Gastroesophageal sphincter (tissue), 4 donors: ENCODE measurements at regions not wholly inside any gene's neighbourhood (a gene's known extent, or its start where the extent isn't known, plus 50 kb on each side); places are given as distances from the start of the nearest gene placed in this dataset.

Source experiments
- ATAC-seq: fragments of 150-250 bp; one replicate; pipeline ENCODE4 v1.9.1; 2016; ENCODE audit warnings: mild to moderate bottlenecking, moderate library complexity
- H3K27ac ChIP-seq, 4 donors: fragments of 200-600 bp; sonication (generic) in 3 of 4; 1 replicate in 3 of 4; 2 replicates in 1 of 4; pipeline ENCODE4 v1.5.1; 2016 to 2019
- H3K27me3 ChIP-seq: fragments of 200-600 bp; sonication (generic); one replicate; pipeline ENCODE4 v1.5.1; 2019
- H3K36me3 ChIP-seq, 2 donors: fragments of 200-600 bp; sonication (generic); one replicate each; pipeline ENCODE4 v1.5.1; 2019; ENCODE audit warnings: control low read depth in 1 of 2
- H3K4me1 ChIP-seq, 3 donors: fragments of 200-600 bp; sonication (generic); 1 replicate in 2 of 3; 2 replicates in 1 of 3; pipeline ENCODE4 v1.5.1; 2016 to 2019; ENCODE audit warnings: control low read depth in 2 of 3
- H3K4me3 ChIP-seq, 2 donors: fragments of 200-600 bp; sonication (generic); one replicate each; pipeline ENCODE4 v1.5.1; 2019; ENCODE audit warnings: mild to moderate bottlenecking in 1 of 2, moderate library complexity in 1 of 2
- H3K9me3 ChIP-seq, 3 donors: fragments of 200-600 bp; sonication (generic); one replicate each; pipeline ENCODE4 v1.5.1; 2017 to 2019; ENCODE audit warnings: control low read depth in 2 of 3
- EP300 ChIP-seq: sonication (generic); formaldehyde crosslinking; IDR thresholded peaks from one replicate; pipeline ENCODE4 v1.6.1; 2017; ENCODE audit warnings: antibody characterized with exemption, mild to moderate bottlenecking
- POLR2A ChIP-seq, 2 donors: fragments of 450-650 bp; IDR thresholded peaks; one replicate each; pipeline ENCODE4 v1.6.1; 2017; ENCODE audit warnings: antibody characterized with exemption in 2 of 2, mild to moderate bottlenecking in 2 of 2, moderate library complexity in 1 of 2
- POLR2AphosphoS5 ChIP-seq: sonication (generic); formaldehyde crosslinking; IDR thresholded peaks from one replicate; pipeline ENCODE4 v1.6.1; 2017; ENCODE audit warnings: antibody characterized with exemption
- WGBS, 2 donors: methylation state at CpG; one replicate each; pipeline ENCODE4 v1.1.5; 2018; ENCODE audit warnings: low coverage in 1 of 2; 5-methylcytosine and 5-hydroxymethylcytosine counted together
- TF ChIP-seq, protein P1 (sequence below), 4 experiments: fragments of 200-600 bp in 2 of 4; fragments of 450-650 bp in 2 of 4; sonication (generic) in 1 of 4; IDR thresholded peaks; one replicate each; pipeline ENCODE4 v1.5.1; 2017 to 2019; ENCODE audit warnings: antibody characterized with exemption in 4 of 4, mild to moderate bottlenecking in 2 of 4, moderate library complexity in 2 of 4

DNA sequence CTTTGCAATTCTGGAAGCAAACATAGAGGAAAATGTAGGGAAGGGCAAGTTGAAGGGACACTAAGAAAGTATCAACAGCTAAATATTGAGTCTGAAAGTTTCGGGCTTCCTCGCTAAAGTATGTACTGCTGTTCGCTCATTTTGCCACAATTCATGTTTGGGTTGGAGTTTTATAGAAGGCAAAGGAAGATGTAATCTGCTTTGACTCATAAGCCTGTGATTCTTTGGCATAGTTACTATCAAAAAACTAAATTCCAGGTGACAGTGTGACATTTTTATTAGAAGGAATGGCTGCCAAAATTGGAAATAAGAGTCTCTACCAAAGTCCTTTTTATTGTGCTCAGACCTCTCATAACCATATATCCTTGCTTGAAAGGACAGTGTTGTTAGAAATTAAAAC lies 336.7 kb upstream of the ADGRL3 start:
- Histone ChIP-seq H3K36me3 (no peaks in the 10 kb centered on the region), H3K4me3 (no peak overlapping the region), H3K27me3 (no peaks in the 10 kb centered on the region), H3K9me3 (no peaks in the 10 kb centered on the region), H3K4me1 (no peaks in the 10 kb centered on the region), H3K27ac (no peak overlapping the region)
- WGBS, 2 donors = 96% methylated on average over 3 of the region's 3 CpGs
- no peak for ATAC-seq
- TF ChIP-seq, protein P1, sequence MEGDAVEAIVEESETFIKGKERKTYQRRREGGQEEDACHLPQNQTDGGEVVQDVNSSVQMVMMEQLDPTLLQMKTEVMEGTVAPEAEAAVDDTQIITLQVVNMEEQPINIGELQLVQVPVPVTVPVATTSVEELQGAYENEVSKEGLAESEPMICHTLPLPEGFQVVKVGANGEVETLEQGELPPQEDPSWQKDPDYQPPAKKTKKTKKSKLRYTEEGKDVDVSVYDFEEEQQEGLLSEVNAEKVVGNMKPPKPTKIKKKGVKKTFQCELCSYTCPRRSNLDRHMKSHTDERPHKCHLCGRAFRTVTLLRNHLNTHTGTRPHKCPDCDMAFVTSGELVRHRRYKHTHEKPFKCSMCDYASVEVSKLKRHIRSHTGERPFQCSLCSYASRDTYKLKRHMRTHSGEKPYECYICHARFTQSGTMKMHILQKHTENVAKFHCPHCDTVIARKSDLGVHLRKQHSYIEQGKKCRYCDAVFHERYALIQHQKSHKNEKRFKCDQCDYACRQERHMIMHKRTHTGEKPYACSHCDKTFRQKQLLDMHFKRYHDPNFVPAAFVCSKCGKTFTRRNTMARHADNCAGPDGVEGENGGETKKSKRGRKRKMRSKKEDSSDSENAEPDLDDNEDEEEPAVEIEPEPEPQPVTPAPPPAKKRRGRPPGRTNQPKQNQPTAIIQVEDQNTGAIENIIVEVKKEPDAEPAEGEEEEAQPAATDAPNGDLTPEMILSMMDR (IDR thresholded peaks at IDR 0.05) = no peak
- no peak for TF ChIP-seq POLR2A (IDR thresholded peaks at IDR 0.05)
- no peak for TF ChIP-seq EP300
- no peak for TF ChIP-seq POLR2AphosphoS5

DNA sequence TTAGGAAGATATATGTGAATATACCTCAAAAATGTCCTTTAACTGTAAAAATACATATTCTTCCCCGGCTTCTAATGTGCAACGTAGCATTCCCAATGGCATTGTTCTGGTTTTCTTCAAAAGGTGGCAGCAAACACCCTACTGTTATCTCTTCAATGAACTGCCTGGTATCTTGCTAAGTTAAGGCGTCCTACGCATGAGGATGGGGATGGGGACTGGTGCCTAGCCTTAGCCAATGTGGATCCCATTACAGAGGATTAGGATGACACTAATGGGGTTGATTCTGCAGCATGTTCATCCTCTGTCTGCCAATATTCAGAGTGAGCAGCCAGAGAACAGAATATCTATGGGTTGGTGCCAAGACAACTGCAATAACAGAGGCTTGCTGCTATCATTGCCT lies 334.9 kb upstream of the ADGRL3 start:
- no peaks in the 10 kb centered on the region for H3K36me3 ChIP-seq
- H3K9me3 ChIP-seq = no peaks in the 10 kb centered on the region
- H3K4me1 ChIP-seq = no peaks in the 10 kb centered on the region
- H3K27me3 ChIP-seq = no peaks in the 10 kb centered on the region
- TF ChIP-seq EP300 (no peak), POLR2AphosphoS5 (no peak), POLR2A (IDR thresholded peaks at IDR 0.05) (no peak)
- TF ChIP-seq, protein P1 (IDR thresholded peaks at IDR 0.05) = no peak
- H3K4me3 ChIP-seq = no peak overlapping the region
- H3K27ac ChIP-seq = no peak overlapping the region
- ATAC-seq = no peak
- WGBS, 2 donors = 63 to 70% methylated on average over 2 to 3 of the region's 4 CpGs

DNA sequence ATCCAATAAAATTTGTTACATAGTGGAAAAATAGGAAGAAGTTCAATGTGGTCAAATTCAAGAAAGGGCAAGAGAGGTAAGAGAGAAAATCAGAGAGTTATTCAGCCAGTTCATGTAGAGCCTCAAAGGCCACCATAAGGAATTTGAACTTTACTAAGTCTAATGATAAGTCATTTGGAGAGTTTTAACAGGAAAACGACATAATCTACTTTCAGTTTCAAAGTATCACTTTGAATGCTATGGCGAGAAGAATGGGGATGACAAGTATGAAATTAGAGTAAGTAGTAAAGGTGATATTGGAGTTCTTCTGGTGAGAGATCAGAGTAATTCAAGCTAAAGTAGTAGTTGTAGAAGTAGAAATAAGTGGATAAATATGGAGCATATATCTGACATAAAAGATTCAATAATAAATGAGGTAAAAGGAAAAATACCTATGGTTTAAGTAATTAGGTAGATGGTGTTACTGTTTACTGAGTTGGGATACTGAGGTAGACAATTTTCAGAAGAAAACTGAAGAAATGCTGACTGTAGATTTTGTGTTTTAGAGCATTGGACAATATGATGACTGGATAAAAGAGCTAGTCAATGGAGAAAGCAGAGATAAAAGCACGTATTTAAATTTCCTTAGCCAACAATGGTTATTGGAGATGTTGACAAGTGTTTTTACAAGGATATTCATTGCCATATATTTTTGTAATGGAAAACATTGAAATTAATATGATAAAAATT lies 331.7 kb upstream of the ADGRL3 start:
- no peaks in the 10 kb centered on the region for H3K36me3 ChIP-seq
- TF ChIP-seq POLR2AphosphoS5 (no peak), EP300 (no peak), POLR2A (IDR thresholded peaks at IDR 0.05) (no peak)
- TF ChIP-seq, protein P1 (IDR thresholded peaks at IDR 0.05) = no peak
- H3K27me3 ChIP-seq = no peaks in the 10 kb centered on the region
- ATAC-seq = no peak
- no peaks in the 10 kb centered on the region for H3K9me3 ChIP-seq
- 89% methylated on average over 3 of the region's 3 CpGs for WGBS, 2 donors
- H3K4me3 ChIP-seq = no peak overlapping the region
- no peaks in the 10 kb centered on the region for H3K4me1 ChIP-seq
- no peak overlapping the region for H3K27ac ChIP-seq

DNA sequence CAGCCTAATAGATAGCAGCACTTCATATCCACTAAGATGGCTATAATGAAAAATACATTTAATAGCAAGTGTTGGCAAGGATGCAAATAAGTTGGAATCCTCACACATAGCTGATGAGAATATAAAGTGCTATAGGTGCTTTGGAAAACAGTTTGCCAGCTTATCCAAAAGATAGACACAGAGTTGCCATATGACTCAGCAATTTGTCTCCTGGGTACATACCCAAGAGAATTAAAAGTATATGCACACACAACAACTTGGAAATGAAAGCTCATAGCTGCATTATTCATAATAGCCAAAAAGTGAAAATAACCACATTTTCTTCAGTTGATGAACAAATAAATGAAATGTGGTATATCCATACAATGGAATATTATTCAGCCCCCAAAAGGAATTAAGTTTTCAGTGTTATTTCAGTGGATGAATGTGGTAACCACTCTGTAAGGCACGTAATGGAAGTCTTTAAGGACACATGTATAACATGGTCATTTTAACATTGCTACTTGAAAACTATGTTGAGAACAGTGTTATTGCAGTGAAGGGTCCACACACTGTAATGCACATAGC lies 320.9 kb upstream of the ADGRL3 start:
- ATAC-seq = no peak
- no peak overlapping the region for H3K27ac ChIP-seq
- TF ChIP-seq POLR2AphosphoS5 (no peak), EP300 (no peak), POLR2A (IDR thresholded peaks at IDR 0.05) (no peak)
- TF ChIP-seq, protein P1 (IDR thresholded peaks at IDR 0.05) = no peak
- H3K4me3 ChIP-seq = no peak overlapping the region
- H3K9me3 ChIP-seq = no peaks in the 10 kb centered on the region
- 83% methylated on average over 1 of the region's 1 CpG for WGBS, 2 donors
- no peaks in the 10 kb centered on the region for H3K27me3 ChIP-seq
- H3K36me3 ChIP-seq = no peaks in the 10 kb centered on the region
- no peaks in the 10 kb centered on the region for H3K4me1 ChIP-seq

DNA sequence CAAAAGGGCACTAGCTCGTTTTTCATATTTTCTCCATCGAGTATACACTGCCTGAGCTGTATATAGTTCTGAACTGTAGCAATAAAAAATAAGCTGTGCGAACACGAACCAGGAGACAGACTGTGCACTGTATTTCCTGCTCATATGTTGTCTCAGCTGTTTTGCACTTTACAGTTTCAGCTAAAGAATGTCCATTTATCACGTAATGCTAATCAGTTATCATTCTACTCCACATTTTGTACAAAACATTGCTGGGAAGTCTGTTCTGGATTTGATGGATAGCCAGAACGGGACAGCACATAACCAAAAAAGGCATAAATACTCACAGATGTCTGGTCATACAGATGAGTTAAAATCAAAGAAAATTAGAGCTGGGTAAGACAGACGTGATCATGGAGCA lies 315.5 kb upstream of the ADGRL3 start:
- WGBS, 2 donors = 21 to 42% methylated on average over 6 to 7 of the region's 7 CpGs
- no peak for ATAC-seq
- H3K27me3 ChIP-seq = no peaks in the 10 kb centered on the region
- no peaks in the 10 kb centered on the region for H3K4me1 ChIP-seq
- no peak overlapping the region for H3K4me3 ChIP-seq
- no peak overlapping the region for H3K27ac ChIP-seq
- H3K9me3 ChIP-seq = no peaks in the 10 kb centered on the region
- no peak for TF ChIP-seq EP300
- no peak for TF ChIP-seq POLR2AphosphoS5
- TF ChIP-seq, protein P1 (IDR thresholded peaks at IDR 0.05) = no peak
- no peak for TF ChIP-seq POLR2A (IDR thresholded peaks at IDR 0.05)
- H3K36me3 ChIP-seq = no peaks in the 10 kb centered on the region
